ENCODE measurements at regions not wholly inside any gene's neighbourhood (a gene's known extent, or its start where the extent isn't known, plus 50 kb on each side); places are given as distances from the start of the nearest gene placed in this dataset.

DNA sequence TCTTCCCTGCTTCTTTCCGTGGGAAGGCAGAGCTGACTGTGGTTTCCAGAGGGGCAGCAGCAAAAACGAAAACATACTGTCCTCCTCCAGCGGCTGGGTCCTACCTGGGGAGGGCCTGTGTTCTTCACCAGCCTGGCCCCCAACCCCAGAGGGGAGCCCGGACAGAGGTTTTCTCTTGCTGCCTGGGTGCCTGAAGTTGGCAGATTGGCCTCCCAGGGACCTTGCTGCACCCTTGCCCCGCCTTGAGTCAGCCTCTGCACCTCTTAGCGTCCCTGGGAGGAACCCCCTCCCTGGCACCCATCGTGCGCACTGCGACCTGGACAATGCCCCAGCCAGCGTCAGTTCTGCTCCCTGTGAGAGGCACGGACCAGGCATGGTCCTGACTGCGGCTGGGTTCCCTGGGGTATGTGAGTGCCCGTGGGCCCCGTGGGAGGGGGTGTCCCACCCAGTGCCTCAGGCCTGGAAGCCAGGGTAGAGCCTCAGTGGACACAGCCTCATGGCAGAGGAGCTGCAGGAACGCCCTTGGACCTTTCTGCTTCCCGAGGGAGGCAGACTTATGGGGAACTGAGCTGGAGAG lies 56.8 kb upstream of the PRR23E start:
- intact Hi-C loops (cut with micrococcal nuclease), result no loop called here
- peaks cover 37 to 62% (median 48%) of the 10 kb centered on the region in 3 donors for H3K27me3 Mint-ChIP-seq (ENCODE audit: low read depth in 3 of 3)

DNA sequence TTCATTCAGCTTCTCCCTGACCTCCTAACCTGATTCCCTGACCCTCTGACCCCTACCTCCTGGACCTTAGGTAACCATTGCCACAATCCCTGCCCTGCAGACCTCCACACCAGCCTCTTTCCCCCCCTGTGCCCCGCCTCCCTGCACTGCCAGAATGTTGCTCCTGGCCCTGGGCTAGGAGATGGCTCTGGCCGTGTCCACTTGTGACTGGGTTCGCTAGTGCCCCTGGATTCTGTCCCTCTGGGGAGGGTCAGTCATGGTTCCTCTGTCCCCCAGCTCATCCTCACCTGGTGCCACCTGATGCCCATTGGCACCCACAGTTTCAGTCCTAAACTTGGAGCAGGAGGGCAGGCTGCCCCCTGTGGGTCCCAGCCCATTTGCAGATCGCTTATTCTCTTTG lies 56.2 kb upstream of the PRR23E start:
- intact Hi-C loops (cut with micrococcal nuclease), result no loop called here

More for the DNA sequence above, 56.8 kb upstream of the PRR23E start:
- H3K4me1 ChIP-seq (ENCODE audit: control insufficient read depth in 1 of 2, insufficient read depth in 2 of 2, low read length in 2 of 2), result no peaks in the 10 kb centered on the region
- no peaks in the 10 kb centered on the region for H4K20me1 ChIP-seq (ENCODE audit: insufficient read depth, low read length)
- Mint-ChIP-seq H3K4me1 (no peaks in the 10 kb centered on the region), H3K9me3 (no peaks in the 10 kb centered on the region), H3K4me3 (peak overlapping the region in 1 of 2 donors; percentile 75), H3K27ac (no peak overlapping the region), H3K36me3 (no peaks in the 10 kb centered on the region)
- no peak overlapping the region for H3K9ac ChIP-seq (ENCODE audit: insufficient read depth, low read length, poor library complexity, severe bottlenecking)
- H3K4me2 ChIP-seq (replicated peaks; ENCODE audit: extremely low read depth, low read length, poor library complexity, severe bottlenecking), result no peak overlapping the region
- H3K27me3 ChIP-seq (ENCODE audit: control insufficient read depth in 2 of 2, insufficient read depth in 2 of 2, low read length in 2 of 2), result peaks cover 6 to 34% of the 10 kb centered on the region in 2 donors
- no peaks in the 10 kb centered on the region for H3K36me3 ChIP-seq (replicated peaks in 1 of 2; ENCODE audit: control insufficient read depth in 1 of 2, insufficient read depth in 2 of 2, low read length in 2 of 2)
- no peak overlapping the region for H3K4me3 ChIP-seq (replicated peaks in 1 of 3; ENCODE audit: low read depth in 2 of 3, low read length in 3 of 3)
- TF ChIP-seq CTCF (IDR thresholded peaks at IDR 0.05), result no peak
- WGBS (ENCODE audit: insufficient coverage), result 79% methylated on average over 14 of the region's 16 CpGs
- H3K79me2 ChIP-seq (ENCODE audit: insufficient read depth, low read length), result no peaks in the 10 kb centered on the region
- H3K27ac ChIP-seq (ENCODE audit: low read depth in 1 of 2, low read length in 2 of 2), result no peak overlapping the region
- no peak overlapping the region for H2AFZ ChIP-seq (ENCODE audit: insufficient read depth, low read depth, low read length, poor library complexity, severe bottlenecking)
- no peaks in the 10 kb centered on the region for H3K9me3 ChIP-seq (replicated peaks in 1 of 2; ENCODE audit: control insufficient read depth in 1 of 2, insufficient read depth in 1 of 2, low read length in 2 of 2)
- no peak for DNase-seq

More for the DNA sequence above, 56.2 kb upstream of the PRR23E start:
- peaks cover 6 to 34% of the 10 kb centered on the region in 2 donors for H3K27me3 ChIP-seq (ENCODE audit: control insufficient read depth in 2 of 2, insufficient read depth in 2 of 2, low read length in 2 of 2)
- 90% methylated on average over 3 of the region's 4 CpGs for WGBS (ENCODE audit: insufficient coverage)
- no peak overlapping the region for H3K27ac ChIP-seq (ENCODE audit: low read depth in 1 of 2, low read length in 2 of 2)
- Mint-ChIP-seq H3K9me3 (no peaks in the 10 kb centered on the region), H3K4me3 (peak overlapping the region in 1 of 2 donors; percentile 53), H3K4me1 (no peaks in the 10 kb centered on the region), H3K27me3 (ENCODE audit: low read depth in 3 of 3) (peaks cover 37 to 56% (median 45%) of the 10 kb centered on the region in 3 donors), H3K36me3 (no peaks in the 10 kb centered on the region), H3K27ac (no peak overlapping the region)
- no peak overlapping the region for H3K9ac ChIP-seq (ENCODE audit: insufficient read depth, low read length, poor library complexity, severe bottlenecking)
- no peak overlapping the region for H3K4me2 ChIP-seq (replicated peaks; ENCODE audit: extremely low read depth, low read length, poor library complexity, severe bottlenecking)
- DNase-seq, result no peak
- no peak overlapping the region for H2AFZ ChIP-seq (ENCODE audit: insufficient read depth, low read depth, low read length, poor library complexity, severe bottlenecking)
- no peak for TF ChIP-seq CTCF (IDR thresholded peaks at IDR 0.05)
- H3K4me1 ChIP-seq (ENCODE audit: control insufficient read depth in 1 of 2, insufficient read depth in 2 of 2, low read length in 2 of 2), result no peaks in the 10 kb centered on the region
- no peaks in the 10 kb centered on the region for H3K9me3 ChIP-seq (replicated peaks in 1 of 2; ENCODE audit: control insufficient read depth in 1 of 2, insufficient read depth in 1 of 2, low read length in 2 of 2)
- H4K20me1 ChIP-seq (ENCODE audit: insufficient read depth, low read length), result no peaks in the 10 kb centered on the region
- H3K79me2 ChIP-seq (ENCODE audit: insufficient read depth, low read length), result no peaks in the 10 kb centered on the region
- no peak overlapping the region for H3K4me3 ChIP-seq (replicated peaks in 1 of 3; ENCODE audit: low read depth in 2 of 3, low read length in 3 of 3)
- no peaks in the 10 kb centered on the region for H3K36me3 ChIP-seq (replicated peaks in 1 of 2; ENCODE audit: control insufficient read depth in 1 of 2, insufficient read depth in 2 of 2, low read length in 2 of 2)

Data from CD14-positive monocyte (primary cell).